ENCODE measurements at regions not wholly inside any gene's neighbourhood (a gene's known extent, or its start where the extent isn't known, plus 50 kb on each side); places are given as distances from the start of the nearest gene placed in this dataset.
"Not testable (repeated sequence)": the region's sequence is repeated elsewhere in the genome, so short reads cannot be mapped to it uniquely, and the experiment has no call there.

GRCh38 chr15:62362608-62363007, 197.5 kb upstream of the C2CD4B start:
- H3K27me3 ChIP-seq (ENCODE audit: control insufficient read depth in 2 of 2, insufficient read depth in 2 of 2, low read length in 2 of 2), result peaks cover 0 to 2% of the 10 kb centered on the region in 2 donors
- H3K9me3 ChIP-seq (ENCODE audit: control insufficient read depth in 2 of 2, low read length in 2 of 2), result no peaks in the 10 kb centered on the region
- no peak overlapping the region for H3K27ac ChIP-seq (ENCODE audit: low read depth in 2 of 2, low read length in 2 of 2)
- H3K9ac ChIP-seq (ENCODE audit: low read depth in 1 of 2, low read length in 2 of 2), result no peak overlapping the region
- no peaks in the 10 kb centered on the region for H3K36me3 ChIP-seq (ENCODE audit: control insufficient read depth in 2 of 2, insufficient read depth in 2 of 2, low read length in 2 of 2)
- H3K4me3 ChIP-seq (ENCODE audit: low read length in 2 of 2), result no peak overlapping the region
- peaks cover 0 to 3% of the 10 kb centered on the region in 2 donors for H3K4me1 ChIP-seq (ENCODE audit: control insufficient read depth in 2 of 2, insufficient read depth in 2 of 2, low read length in 2 of 2)

- no peak overlapping the region for H3K4me3 ChIP-seq (ENCODE audit: low read length in 2 of 2)
- H3K9me3 ChIP-seq (ENCODE audit: control insufficient read depth in 2 of 2, low read length in 2 of 2), result no peaks in the 10 kb centered on the region
- H3K4me1 ChIP-seq (ENCODE audit: control insufficient read depth in 2 of 2, insufficient read depth in 2 of 2, low read length in 2 of 2), result peaks cover 0 to 3% of the 10 kb centered on the region in 2 donors
- H3K36me3 ChIP-seq (ENCODE audit: control insufficient read depth in 2 of 2, insufficient read depth in 2 of 2, low read length in 2 of 2), result no peaks in the 10 kb centered on the region
- H3K27ac ChIP-seq (ENCODE audit: low read depth in 2 of 2, low read length in 2 of 2), result no peak overlapping the region
- H3K27me3 ChIP-seq (ENCODE audit: control insufficient read depth in 2 of 2, insufficient read depth in 2 of 2, low read length in 2 of 2), result peaks cover 0 to 2% of the 10 kb centered on the region in 2 donors
- H3K9ac ChIP-seq (ENCODE audit: low read depth in 1 of 2, low read length in 2 of 2), result no peak overlapping the region
Observed at GRCh38 chr15:62363913-62364312, 198.8 kb upstream of the C2CD4B start.

DNA sequence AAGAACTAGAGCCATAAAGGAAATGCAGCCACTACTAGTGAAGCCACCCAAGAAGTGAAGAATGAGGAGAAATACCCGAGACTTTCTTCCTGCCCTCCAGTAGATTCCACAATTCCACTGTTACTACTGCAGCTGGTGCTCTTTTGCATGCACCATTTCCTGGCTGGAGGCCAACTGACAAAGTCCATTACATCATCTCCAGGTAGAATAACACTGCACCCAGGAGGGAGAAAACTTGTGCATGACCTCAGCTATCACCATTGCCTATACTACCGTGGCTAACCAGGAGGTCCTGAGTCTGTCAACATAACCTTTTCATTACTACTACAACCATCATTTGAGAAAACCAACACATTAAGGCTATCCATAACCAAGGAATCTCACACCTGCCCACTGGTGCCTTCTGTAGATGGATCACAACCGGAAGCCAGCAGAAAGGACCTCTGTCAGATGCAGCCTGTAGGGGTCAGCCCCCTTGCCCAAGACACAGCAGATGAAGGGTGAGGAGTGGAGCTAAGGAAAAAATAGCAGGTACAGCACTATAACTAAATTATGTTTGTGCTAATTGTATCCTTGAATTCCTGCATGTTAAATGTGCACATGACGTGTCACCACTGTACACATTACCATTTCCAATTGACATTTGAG, 200.8 kb upstream of the C2CD4B start:
- Histone ChIP-seq H3K27ac (ENCODE audit: low read depth in 2 of 2, low read length in 2 of 2) (no peak overlapping the region), H3K9ac (ENCODE audit: low read depth in 1 of 2, low read length in 2 of 2) (no peak overlapping the region), H3K9me3 (ENCODE audit: control insufficient read depth in 2 of 2, low read length in 2 of 2) (no peaks in the 10 kb centered on the region), H3K4me1 (ENCODE audit: control insufficient read depth in 2 of 2, insufficient read depth in 2 of 2, low read length in 2 of 2) (peaks cover 0 to 3% of the 10 kb centered on the region in 2 donors), H3K4me3 (ENCODE audit: low read length in 2 of 2) (no peak overlapping the region), H3K36me3 (ENCODE audit: control insufficient read depth in 2 of 2, insufficient read depth in 2 of 2, low read length in 2 of 2) (no peaks in the 10 kb centered on the region), H3K27me3 (ENCODE audit: control insufficient read depth in 2 of 2, insufficient read depth in 2 of 2, low read length in 2 of 2) (peaks cover 0 to 2% of the 10 kb centered on the region in 2 donors)

GRCh38 chr15:62369454-62369853, 204.4 kb upstream of the C2CD4B start:
- H3K4me1 ChIP-seq (ENCODE audit: control insufficient read depth in 2 of 2, insufficient read depth in 2 of 2, low read length in 2 of 2), result peaks cover 0 to 3% of the 10 kb centered on the region in 2 donors
- no peak overlapping the region for H3K27ac ChIP-seq (ENCODE audit: low read depth in 2 of 2, low read length in 2 of 2)
- H3K9me3 ChIP-seq (ENCODE audit: control insufficient read depth in 2 of 2, low read length in 2 of 2), result no peaks in the 10 kb centered on the region
- H3K4me3 ChIP-seq (ENCODE audit: low read length in 2 of 2), result no peak overlapping the region
- peaks cover 0 to 3% of the 10 kb centered on the region in 2 donors for H3K27me3 ChIP-seq (ENCODE audit: control insufficient read depth in 2 of 2, insufficient read depth in 2 of 2, low read length in 2 of 2)
- no peaks in the 10 kb centered on the region for H3K36me3 ChIP-seq (ENCODE audit: control insufficient read depth in 2 of 2, insufficient read depth in 2 of 2, low read length in 2 of 2)
- H3K9ac ChIP-seq (ENCODE audit: low read depth in 1 of 2, low read length in 2 of 2), result no peak overlapping the region

- H3K9ac ChIP-seq (ENCODE audit: low read depth in 1 of 2, low read length in 2 of 2); H3K27ac ChIP-seq (ENCODE audit: low read depth in 2 of 2, low read length in 2 of 2); H3K36me3 ChIP-seq (ENCODE audit: control insufficient read depth in 2 of 2, insufficient read depth in 2 of 2, low read length in 2 of 2); H3K4me3 ChIP-seq (ENCODE audit: low read length in 2 of 2); H3K9me3 ChIP-seq (ENCODE audit: control insufficient read depth in 2 of 2, low read length in 2 of 2); H3K4me1 ChIP-seq (ENCODE audit: control insufficient read depth in 2 of 2, insufficient read depth in 2 of 2, low read length in 2 of 2); H3K27me3 ChIP-seq (ENCODE audit: control insufficient read depth in 2 of 2, insufficient read depth in 2 of 2, low read length in 2 of 2): not testable (repeated sequence)
Observed at GRCh38 chr15:62371683-62372082, 206.6 kb upstream of the C2CD4B start.

DNA sequence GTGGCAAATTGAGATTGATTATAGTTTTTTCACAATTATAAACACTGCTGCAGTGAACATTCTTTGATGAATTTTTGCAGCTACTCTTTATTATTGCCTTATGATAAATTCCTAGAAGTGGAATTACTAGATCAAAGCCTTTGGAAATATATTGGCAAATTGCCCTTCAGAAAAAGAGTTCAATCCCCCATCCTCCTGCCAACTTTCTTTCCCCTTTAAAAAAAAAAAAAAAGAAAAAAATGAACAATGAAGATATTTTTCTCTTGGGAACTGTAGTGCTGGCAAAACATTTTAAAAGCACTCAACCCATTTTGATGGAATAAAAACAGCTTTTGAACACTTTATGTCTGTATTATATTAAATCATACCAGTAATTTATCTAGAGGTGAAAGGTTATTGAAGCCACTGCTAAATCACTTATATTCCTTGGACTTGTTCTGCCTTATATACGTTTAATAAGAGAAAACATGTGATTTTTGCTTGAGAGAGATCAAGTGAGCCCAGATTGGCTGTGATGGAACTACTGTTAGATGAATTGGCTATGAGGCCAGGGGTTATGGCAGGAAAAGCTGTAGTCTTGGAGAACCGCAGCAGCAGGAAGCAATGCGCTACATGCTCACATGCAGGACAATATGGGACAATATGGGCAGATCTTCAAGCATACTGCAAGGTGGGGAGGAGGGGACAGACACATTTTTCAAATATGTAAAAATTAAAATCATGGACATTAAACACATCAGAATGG, 212.8 kb upstream of the C2CD4B start:
- H3K4me3 ChIP-seq (ENCODE audit: low read length in 2 of 2), result no peak overlapping the region
- H3K9ac ChIP-seq (ENCODE audit: low read depth in 1 of 2, low read length in 2 of 2), result no peak overlapping the region
- no peak overlapping the region for H3K27ac ChIP-seq (ENCODE audit: low read depth in 2 of 2, low read length in 2 of 2)
- H3K27me3 ChIP-seq (ENCODE audit: control insufficient read depth in 2 of 2, insufficient read depth in 2 of 2, low read length in 2 of 2), result no peaks in the 10 kb centered on the region
- no peaks in the 10 kb centered on the region for H3K4me1 ChIP-seq (ENCODE audit: control insufficient read depth in 2 of 2, insufficient read depth in 2 of 2, low read length in 2 of 2)
- no peaks in the 10 kb centered on the region for H3K36me3 ChIP-seq (ENCODE audit: control insufficient read depth in 2 of 2, insufficient read depth in 2 of 2, low read length in 2 of 2)
- H3K9me3 ChIP-seq (ENCODE audit: control insufficient read depth in 2 of 2, low read length in 2 of 2), result no peaks in the 10 kb centered on the region

GRCh38 chr15:62378772-62379498, 213.8 kb upstream of the C2CD4B start:
- Histone ChIP-seq H3K4me1 (ENCODE audit: control insufficient read depth in 2 of 2, insufficient read depth in 2 of 2, low read length in 2 of 2) (no peaks in the 10 kb centered on the region), H3K4me3 (ENCODE audit: low read length in 2 of 2) (no peak overlapping the region), H3K9ac (ENCODE audit: low read depth in 1 of 2, low read length in 2 of 2) (no peak overlapping the region), H3K27ac (ENCODE audit: low read depth in 2 of 2, low read length in 2 of 2) (no peak overlapping the region), H3K36me3 (ENCODE audit: control insufficient read depth in 2 of 2, insufficient read depth in 2 of 2, low read length in 2 of 2) (no peaks in the 10 kb centered on the region), H3K9me3 (ENCODE audit: control insufficient read depth in 2 of 2, low read length in 2 of 2) (no peaks in the 10 kb centered on the region), H3K27me3 (ENCODE audit: control insufficient read depth in 2 of 2, insufficient read depth in 2 of 2, low read length in 2 of 2) (no peaks in the 10 kb centered on the region)

DNA sequence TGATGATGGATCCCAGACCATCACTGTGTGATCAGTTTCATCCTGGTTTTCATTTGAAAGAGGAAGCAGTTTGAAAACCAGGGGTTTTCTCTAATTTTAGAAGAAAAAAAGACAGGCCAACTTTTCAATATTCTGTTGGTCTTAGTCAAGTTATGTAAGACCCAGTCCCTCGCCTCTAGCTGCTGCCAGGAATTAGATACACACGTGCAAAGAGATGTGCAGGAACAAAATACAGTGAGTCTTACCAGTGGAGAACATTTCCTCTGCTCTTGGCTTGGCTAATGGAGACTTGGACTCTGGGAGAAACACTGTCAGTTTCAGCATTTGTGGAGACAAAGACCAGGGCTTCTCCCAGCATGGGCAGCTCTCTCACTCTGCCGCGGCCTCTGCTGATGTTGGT, 214.9 kb upstream of the C2CD4B start:
- no peak overlapping the region for H3K4me3 ChIP-seq (ENCODE audit: low read length in 2 of 2)
- no peaks in the 10 kb centered on the region for H3K27me3 ChIP-seq (ENCODE audit: control insufficient read depth in 2 of 2, insufficient read depth in 2 of 2, low read length in 2 of 2)
- no peak overlapping the region for H3K27ac ChIP-seq (ENCODE audit: low read depth in 2 of 2, low read length in 2 of 2)
- no peaks in the 10 kb centered on the region for H3K36me3 ChIP-seq (ENCODE audit: control insufficient read depth in 2 of 2, insufficient read depth in 2 of 2, low read length in 2 of 2)
- H3K9ac ChIP-seq (ENCODE audit: low read depth in 1 of 2, low read length in 2 of 2), result no peak overlapping the region
- H3K4me1 ChIP-seq (ENCODE audit: control insufficient read depth in 2 of 2, insufficient read depth in 2 of 2, low read length in 2 of 2), result no peaks in the 10 kb centered on the region
- no peaks in the 10 kb centered on the region for H3K9me3 ChIP-seq (ENCODE audit: control insufficient read depth in 2 of 2, low read length in 2 of 2)

DNA sequence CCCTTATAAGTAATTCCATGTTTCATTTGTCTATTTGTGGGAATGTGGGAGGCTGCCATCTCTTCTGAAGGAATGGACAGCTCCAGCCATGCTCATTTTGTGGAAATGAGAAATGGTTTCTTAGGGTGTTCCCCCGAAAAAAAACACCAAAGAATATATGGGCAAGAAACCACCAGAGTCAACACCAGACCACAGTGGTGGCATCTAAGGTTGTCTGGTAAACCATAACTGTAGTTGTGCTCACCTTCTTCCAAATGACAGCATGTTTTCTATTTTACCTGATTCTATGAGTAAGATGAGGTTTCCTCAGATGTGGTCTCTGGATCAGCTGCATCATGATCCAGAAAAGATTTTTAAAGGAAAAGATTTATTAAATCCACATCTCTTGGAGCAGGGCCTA, 217.0 kb upstream of the C2CD4B start:
- H3K4me1 ChIP-seq (ENCODE audit: control insufficient read depth in 2 of 2, insufficient read depth in 2 of 2, low read length in 2 of 2), result no peaks in the 10 kb centered on the region
- no peak overlapping the region for H3K27ac ChIP-seq (ENCODE audit: low read depth in 2 of 2, low read length in 2 of 2)
- no peaks in the 10 kb centered on the region for H3K27me3 ChIP-seq (ENCODE audit: control insufficient read depth in 2 of 2, insufficient read depth in 2 of 2, low read length in 2 of 2)
- H3K9me3 ChIP-seq (ENCODE audit: control insufficient read depth in 2 of 2, low read length in 2 of 2), result no peaks in the 10 kb centered on the region
- H3K4me3 ChIP-seq (ENCODE audit: low read length in 2 of 2), result no peak overlapping the region
- H3K9ac ChIP-seq (ENCODE audit: low read depth in 1 of 2, low read length in 2 of 2), result no peak overlapping the region
- H3K36me3 ChIP-seq (ENCODE audit: control insufficient read depth in 2 of 2, insufficient read depth in 2 of 2, low read length in 2 of 2), result no peaks in the 10 kb centered on the region
